ENCODE measurements at regions not wholly inside any gene's neighbourhood (a gene's known extent, or its start where the extent isn't known, plus 50 kb on each side); places are given as distances from the start of the nearest gene placed in this dataset.

DNA sequence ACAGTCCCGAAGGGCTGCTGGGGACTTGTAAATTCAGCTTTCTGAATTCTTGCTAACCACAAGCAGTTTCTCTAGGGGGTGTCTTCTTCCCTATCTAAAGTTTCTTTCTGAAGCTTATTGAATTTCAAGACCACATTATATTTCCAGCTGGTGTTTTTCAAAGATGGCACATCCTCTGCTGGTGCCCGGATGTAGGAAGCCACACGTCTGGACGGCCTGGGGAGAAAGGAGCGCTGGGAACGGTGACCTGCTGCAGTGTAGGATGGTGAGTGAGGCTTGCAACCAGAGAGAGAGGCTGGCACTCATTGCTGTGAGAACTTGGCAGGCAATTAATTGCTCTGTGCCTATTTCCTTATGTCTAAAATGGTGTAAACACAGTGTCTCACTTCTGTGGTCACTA, 776.4 kb downstream of the TYW1 start:
- peaks cover 3% of the 10 kb centered on the region; the same call in 1 of the 2 replicates for H3K9me2 ChIP-seq (replicated peaks; ENCODE audit: control insufficient read depth, low read length)
- no peaks in the 10 kb centered on the region for H3K36me3 ChIP-seq (ENCODE audit: control insufficient read depth, low read length)
- H3K27ac ChIP-seq (ENCODE audit: low read depth, low read length): no peak overlapping the region
- H3K79me2 ChIP-seq (ENCODE audit: control insufficient read depth, low read length): no peaks in the 10 kb centered on the region
- H3K4me2 ChIP-seq (ENCODE audit: low read length): no peak overlapping the region
- H3F3A ChIP-seq (ENCODE audit: control insufficient read depth, insufficient read depth): no peaks in the 10 kb centered on the region
- no peak for TF ChIP-seq EZH2phosphoT487 (IDR thresholded peaks at IDR 0.05; ENCODE audit: borderline replicate concordance, low read length)
- TF ChIP-seq, protein P1, sequence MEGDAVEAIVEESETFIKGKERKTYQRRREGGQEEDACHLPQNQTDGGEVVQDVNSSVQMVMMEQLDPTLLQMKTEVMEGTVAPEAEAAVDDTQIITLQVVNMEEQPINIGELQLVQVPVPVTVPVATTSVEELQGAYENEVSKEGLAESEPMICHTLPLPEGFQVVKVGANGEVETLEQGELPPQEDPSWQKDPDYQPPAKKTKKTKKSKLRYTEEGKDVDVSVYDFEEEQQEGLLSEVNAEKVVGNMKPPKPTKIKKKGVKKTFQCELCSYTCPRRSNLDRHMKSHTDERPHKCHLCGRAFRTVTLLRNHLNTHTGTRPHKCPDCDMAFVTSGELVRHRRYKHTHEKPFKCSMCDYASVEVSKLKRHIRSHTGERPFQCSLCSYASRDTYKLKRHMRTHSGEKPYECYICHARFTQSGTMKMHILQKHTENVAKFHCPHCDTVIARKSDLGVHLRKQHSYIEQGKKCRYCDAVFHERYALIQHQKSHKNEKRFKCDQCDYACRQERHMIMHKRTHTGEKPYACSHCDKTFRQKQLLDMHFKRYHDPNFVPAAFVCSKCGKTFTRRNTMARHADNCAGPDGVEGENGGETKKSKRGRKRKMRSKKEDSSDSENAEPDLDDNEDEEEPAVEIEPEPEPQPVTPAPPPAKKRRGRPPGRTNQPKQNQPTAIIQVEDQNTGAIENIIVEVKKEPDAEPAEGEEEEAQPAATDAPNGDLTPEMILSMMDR (IDR thresholded peaks at IDR 0.05; ENCODE audit: low read depth, low read length, poor library complexity, severe bottlenecking): no peak
- no peaks in the 10 kb centered on the region for H3K9me3 ChIP-seq (ENCODE audit: control insufficient read depth, insufficient read depth, low read length)
- no peak overlapping the region for H3K4me3 ChIP-seq (ENCODE audit: low read length)
- no peaks in the 10 kb centered on the region for H3K27me3 ChIP-seq (ENCODE audit: control insufficient read depth, low read length)
- H4K20me1 ChIP-seq (ENCODE audit: control insufficient read depth, insufficient read depth, low read depth, low read length): no peaks in the 10 kb centered on the region
- no peaks in the 10 kb centered on the region for H3K4me1 ChIP-seq (ENCODE audit: control insufficient read depth, low read length)

GRCh38 chr7:67777119-67777518, 780.5 kb downstream of the TYW1 start:
- no peak overlapping the region for H3K27ac ChIP-seq (ENCODE audit: low read depth, low read length)
- H4K20me1 ChIP-seq (ENCODE audit: control insufficient read depth, insufficient read depth, low read depth, low read length): no peaks in the 10 kb centered on the region
- no peaks in the 10 kb centered on the region for H3F3A ChIP-seq (ENCODE audit: control insufficient read depth, insufficient read depth)
- H3K9me3 ChIP-seq (ENCODE audit: control insufficient read depth, insufficient read depth, low read length): 0 out of 2 replicates have a peak, but pooled peaks cover 4% of the 10 kb centered on the region
- TF ChIP-seq, protein P1 (IDR thresholded peaks at IDR 0.05; ENCODE audit: low read depth, low read length, poor library complexity, severe bottlenecking): no peak
- no peak for TF ChIP-seq EZH2phosphoT487 (IDR thresholded peaks at IDR 0.05; ENCODE audit: borderline replicate concordance, low read length)
- H3K36me3 ChIP-seq (ENCODE audit: control insufficient read depth, low read length): no peaks in the 10 kb centered on the region
- no peaks in the 10 kb centered on the region for H3K79me2 ChIP-seq (ENCODE audit: control insufficient read depth, low read length)
- no peaks in the 10 kb centered on the region for H3K4me1 ChIP-seq (ENCODE audit: control insufficient read depth, low read length)
- peaks cover 3% of the 10 kb centered on the region; the same call in 1 of the 2 replicates for H3K9me2 ChIP-seq (replicated peaks; ENCODE audit: control insufficient read depth, low read length)
- H3K4me3 ChIP-seq (ENCODE audit: low read length): no peak overlapping the region
- no peak overlapping the region for H3K4me2 ChIP-seq (ENCODE audit: low read length)
- H3K27me3 ChIP-seq (ENCODE audit: control insufficient read depth, low read length): no peaks in the 10 kb centered on the region

DNA sequence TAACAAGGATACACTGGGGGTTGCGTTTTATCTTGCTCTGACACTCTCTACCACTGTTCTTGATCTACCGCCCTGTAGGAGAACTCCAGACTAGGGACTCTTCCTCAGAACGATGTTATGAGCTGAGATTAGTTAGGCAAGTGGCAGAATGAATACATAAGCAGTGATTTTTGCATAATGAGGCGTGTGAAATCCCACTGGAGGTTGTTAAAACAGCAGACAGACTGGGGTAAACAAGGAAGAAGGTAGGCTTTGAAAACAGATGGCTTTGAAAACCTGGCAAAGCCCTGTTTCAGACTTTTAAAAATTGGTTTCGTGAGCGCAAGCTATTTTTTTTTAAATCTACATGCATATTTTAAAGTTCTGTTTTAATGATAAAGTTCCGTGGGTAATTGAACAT, 785.2 kb downstream of the TYW1 start:
- H3K4me3 ChIP-seq (ENCODE audit: low read length): no peak overlapping the region
- H3K36me3 ChIP-seq (ENCODE audit: control insufficient read depth, low read length): no peaks in the 10 kb centered on the region
- TF ChIP-seq, protein P1 (IDR thresholded peaks at IDR 0.05; ENCODE audit: low read depth, low read length, poor library complexity, severe bottlenecking): no peak
- no peak for TF ChIP-seq EZH2phosphoT487 (IDR thresholded peaks at IDR 0.05; ENCODE audit: borderline replicate concordance, low read length)
- H3K4me2 ChIP-seq (ENCODE audit: low read length): no peak overlapping the region
- no peaks in the 10 kb centered on the region for H3F3A ChIP-seq (ENCODE audit: control insufficient read depth, insufficient read depth)
- 0 out of 2 replicates have a peak, but pooled peaks cover 4% of the 10 kb centered on the region for H3K9me3 ChIP-seq (ENCODE audit: control insufficient read depth, insufficient read depth, low read length)
- H4K20me1 ChIP-seq (ENCODE audit: control insufficient read depth, insufficient read depth, low read depth, low read length): no peaks in the 10 kb centered on the region
- no peaks in the 10 kb centered on the region for H3K9me2 ChIP-seq (replicated peaks; ENCODE audit: control insufficient read depth, low read length)
- no peak overlapping the region for H3K27ac ChIP-seq (ENCODE audit: low read depth, low read length)
- no peaks in the 10 kb centered on the region for H3K79me2 ChIP-seq (ENCODE audit: control insufficient read depth, low read length)
- H3K27me3 ChIP-seq (ENCODE audit: control insufficient read depth, low read length): no peaks in the 10 kb centered on the region
- H3K4me1 ChIP-seq (ENCODE audit: control insufficient read depth, low read length): no peaks in the 10 kb centered on the region

Measured in DOHH2 (cell line).